ENCODE measurements at regions not wholly inside any gene's neighbourhood (a gene's known extent, or its start where the extent isn't known, plus 50 kb on each side); places are given as distances from the start of the nearest gene placed in this dataset.
A peak's percentile ranks its signal among the peaks of the same experiment; 100 is the strongest.

DNA sequence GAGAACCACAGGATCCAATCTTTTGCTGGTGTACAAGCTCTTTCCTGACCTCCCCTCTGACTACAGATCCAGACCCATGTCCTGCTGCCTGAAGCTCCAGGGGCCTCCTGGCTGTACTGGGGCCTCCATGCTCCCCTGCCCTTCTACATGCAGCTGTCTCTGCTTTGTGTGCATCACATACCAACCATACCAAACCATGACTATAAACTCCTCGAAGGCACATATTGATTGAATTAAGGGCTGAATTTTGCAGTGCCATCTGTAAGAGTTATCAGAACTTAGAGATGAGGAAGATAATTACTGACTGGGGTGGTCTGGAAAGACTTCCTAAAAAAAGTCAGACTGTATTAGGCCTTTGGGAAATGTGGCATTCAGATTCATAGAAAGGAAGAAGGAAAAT, 139.9 kb upstream of the CXCR4 start:
- no peak for DNase-seq

GRCh38 chr2:136255648-136256461, 137.9 kb upstream of the CXCR4 start:
- no peak for DNase-seq

GRCh38 chr2:136255127-136255526, 137.2 kb upstream of the CXCR4 start:
- no peak for DNase-seq

GRCh38 chr2:136254681-136255080, 136.7 kb upstream of the CXCR4 start:
- DNase-seq, result no peak

DNA sequence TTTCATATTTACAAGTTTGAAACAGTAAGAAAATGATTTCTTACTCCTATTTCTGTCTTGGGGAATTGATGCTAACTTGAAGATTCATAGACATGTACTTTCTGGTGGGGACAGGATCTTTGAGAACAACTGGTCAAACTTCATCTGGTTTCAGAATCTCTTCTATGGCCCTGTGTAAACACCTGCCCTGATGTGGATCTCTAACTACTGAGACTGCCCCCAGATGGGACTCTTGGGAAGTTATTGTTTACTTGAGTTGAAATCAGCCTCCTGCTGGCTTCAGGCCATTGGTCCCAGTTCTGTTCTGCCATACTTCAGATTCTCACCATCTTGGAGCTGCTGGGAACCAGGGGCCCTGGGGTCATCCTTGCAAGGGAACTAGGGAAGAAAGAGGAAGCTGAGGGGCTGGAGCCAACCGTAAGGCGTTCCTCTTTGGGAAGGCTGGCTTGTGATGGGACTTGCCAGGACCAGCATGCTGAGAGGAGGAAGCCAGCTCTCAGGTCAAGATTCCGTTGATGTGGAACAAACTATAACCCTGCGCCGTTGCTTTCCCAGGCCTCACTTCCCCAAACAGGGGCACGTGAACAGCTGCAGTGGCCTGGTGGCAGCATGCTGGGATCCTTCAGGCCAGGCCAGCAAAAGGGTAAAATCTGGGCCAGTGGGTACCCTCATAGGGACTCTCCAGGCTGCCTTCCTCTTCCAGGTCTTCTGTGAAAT, 135.5 kb upstream of the CXCR4 start:
- no peak for DNase-seq

GRCh38 chr2:136251885-136252585, 134.1 kb upstream of the CXCR4 start:
- no peak for DNase-seq

- DNase-seq, result no peak
Observed at GRCh38 chr2:136251197-136251884, 133.4 kb upstream of the CXCR4 start.

DNA sequence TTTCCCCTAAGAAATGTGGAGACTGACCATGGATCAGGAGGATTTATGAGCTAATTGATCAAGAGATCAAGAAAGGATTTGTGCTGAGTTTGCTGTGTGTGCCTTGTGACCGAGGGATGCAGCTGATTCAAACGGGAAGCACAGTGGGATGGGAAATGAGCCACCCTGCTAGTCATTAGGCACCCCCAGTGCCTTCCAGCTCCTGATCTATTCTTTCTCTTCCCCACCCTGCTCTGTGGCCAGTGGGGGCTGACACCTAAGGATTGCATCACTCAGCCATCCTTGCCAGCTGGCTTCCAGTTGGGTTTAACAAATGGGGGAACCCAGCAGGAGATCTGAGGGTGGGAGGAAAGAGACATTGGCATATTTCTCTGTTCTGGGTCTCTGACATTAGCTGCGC, 132.2 kb upstream of the CXCR4 start:
- no peak for DNase-seq

- no peak for DNase-seq
Observed at GRCh38 chr2:136248907-136249306, 131.0 kb upstream of the CXCR4 start.

GRCh38 chr2:136248242-136248641, 130.3 kb upstream of the CXCR4 start:
- DNase-seq, result peak; percentile 53

DNA sequence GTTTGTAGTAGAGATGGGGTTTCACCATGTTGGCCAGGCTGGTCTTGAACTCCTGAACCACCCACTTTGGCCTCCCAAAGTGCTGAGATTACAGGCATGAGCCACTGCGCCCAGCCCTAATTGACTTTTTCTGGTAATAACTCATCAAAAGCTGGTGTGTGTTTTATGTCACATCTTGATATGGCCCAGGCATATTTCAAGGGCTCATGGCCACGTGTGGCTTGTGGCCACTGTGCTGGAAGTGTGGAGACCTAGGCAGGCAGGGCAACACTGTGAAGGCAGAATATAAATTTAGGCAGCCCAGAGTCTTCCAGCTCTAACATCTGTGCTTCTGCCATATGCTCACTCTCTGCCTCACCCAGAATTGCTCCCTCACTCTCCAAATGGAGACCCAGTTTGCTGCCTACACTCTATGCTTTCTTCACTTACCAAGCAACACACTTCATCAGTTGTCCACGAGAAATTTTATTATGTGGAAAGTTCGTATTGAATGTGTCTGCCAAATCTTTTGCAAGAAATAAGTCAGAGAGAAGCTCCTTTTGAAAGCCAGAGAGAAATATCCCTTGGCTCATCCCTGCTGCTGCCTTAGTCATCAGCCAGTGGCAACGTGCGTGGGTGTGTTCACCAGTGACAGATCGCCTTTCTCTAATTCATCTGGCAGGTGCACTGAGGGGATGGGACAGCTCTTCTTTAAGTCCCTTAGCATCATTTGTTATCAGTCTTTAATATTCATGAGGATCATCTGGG, 129.4 kb upstream of the CXCR4 start:
- DNase-seq, result no peak

DNA sequence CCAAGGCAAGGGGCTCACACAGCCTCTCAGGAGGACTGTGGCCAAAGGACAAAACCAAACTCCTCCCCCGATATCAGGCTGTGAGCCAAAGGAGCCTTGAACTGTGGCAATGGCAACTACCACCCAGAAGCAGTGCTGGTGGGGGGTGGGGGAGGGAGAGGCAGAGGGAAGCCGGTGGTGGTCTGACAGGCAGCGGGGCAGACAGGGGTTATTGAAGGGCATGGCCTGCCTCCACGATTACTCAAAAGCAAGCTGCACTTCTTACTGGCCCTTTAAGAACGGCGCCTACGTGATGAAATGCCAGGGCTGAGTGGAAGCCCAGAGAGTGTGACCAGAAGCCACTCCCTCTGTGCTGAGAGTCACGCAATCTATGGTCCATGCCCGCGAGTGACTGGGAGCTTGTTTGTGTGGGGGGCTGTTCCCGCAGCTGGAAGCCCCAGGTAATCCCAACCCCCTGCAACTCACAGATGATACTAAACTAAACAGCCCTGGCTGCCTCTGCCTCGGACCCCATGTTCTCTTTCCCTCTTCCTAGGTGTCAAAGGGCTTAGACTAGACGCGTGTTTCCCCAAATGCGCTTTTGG, 128.2 kb upstream of the CXCR4 start:
- no peak for DNase-seq

DNA sequence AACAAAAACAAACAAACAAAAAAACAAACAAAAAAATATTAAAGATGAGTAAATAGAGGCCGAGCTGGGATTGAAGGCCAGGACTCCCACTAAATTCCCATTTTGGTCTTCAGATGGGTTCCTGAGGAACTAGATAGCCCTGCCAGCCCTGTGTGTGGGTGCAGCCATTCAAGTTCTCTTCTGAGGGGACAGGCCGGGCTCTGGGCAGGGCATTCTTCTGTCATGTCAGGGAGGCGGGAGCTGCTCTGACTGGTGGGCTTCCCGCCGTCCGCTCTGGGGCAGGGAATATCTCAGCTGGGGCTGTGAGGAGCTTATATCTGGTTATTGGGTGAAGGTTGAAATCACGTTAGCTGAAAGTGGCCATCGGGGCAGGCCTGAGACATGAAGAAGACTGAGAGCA, 127.3 kb upstream of the CXCR4 start:
- DNase-seq, result no peak

GRCh38 chr2:136244536-136244885, 126.6 kb upstream of the CXCR4 start:
- no peak for DNase-seq

- no peak for DNase-seq
Observed at GRCh38 chr2:136243638-136244535, 125.9 kb upstream of the CXCR4 start.

- DNase-seq, result no peak
Observed at GRCh38 chr2:136242687-136243277, 124.8 kb upstream of the CXCR4 start.

DNA sequence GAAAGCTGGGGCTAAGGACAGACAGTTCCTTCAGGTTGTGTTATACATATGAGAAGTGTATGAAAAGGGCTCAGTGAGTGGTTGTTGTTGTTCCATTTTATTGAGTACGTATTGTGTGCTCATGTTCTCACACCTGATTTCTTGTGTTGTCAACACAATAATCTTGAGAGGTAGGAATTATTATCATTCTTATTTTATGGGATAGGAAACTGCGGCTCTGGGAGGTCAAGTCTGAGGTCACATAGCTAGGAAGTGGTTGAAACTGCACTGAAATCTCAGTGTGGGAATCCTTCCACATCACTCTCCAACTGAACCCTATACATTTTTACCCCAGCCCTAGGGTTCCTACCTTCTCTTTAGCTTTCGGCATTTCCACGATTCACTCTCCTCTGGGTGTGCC, 124.2 kb upstream of the CXCR4 start:
- DNase-seq, result no peak

DNA sequence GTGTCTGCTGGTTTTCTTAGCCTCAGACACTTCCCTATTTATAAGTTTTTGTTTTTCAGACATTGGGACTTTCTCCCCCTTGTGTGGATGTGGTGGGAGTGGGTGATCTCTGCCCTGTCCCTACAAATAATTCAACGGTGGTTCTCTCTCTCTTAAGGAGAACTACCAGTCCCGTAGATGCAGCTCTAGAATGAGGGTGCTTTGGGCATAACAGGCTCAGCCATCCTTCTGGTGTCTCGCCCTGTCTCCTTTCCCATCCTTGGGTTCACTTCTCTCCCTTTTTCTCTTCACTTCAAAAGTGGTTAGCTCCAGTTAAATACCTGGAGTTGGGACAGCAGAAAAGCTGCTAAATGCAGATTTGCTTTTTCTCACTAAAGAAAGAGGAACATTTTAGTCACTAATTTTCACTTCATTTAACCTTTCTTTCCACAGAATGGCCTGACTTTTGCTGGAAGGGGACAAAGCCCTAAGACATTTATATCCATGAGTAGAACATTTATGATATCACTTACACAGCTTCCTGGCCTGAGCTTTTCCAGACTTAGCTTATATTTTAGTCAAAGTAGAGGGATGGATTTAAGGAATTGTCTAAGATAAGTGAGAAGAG, 121.2 kb upstream of the CXCR4 start:
- DNase-seq, result no peak

DNA sequence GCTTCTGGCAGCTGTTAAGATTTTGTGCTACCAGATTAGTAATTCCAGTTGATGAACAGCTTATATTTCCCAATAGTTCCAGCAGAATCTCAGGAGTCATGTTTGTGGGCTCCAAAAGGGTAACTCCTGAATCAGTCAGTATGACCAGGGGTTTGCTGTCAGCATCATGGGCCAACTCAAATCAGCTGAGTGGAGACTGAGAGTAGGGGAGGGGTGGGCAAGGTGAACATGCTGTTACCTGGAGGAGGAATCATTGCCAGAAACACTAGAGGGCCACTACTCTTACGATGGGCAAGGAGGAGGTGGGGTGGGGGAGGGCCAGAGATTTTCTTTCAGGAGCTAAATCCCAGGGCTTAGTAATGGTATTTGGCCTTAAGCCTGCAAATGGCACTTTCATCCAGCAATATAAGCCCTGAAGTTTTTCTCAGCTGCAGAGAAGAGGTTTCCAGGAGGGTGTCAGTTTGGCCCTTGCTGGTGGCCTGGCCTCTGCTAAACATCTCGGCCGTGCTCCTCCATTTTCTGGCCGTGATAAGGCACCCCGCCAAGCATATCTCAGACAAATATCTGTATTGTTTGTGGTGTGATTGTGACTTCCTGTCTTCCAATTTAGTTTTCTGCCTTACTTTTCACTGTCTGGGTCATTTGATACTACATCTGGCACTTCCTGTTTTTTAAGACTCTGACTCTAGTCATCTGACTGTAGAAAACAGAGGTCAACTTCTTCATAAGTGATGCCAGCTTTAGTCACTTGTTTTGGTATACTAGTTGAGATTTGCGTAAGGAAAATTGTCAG, 120.5 kb upstream of the CXCR4 start:
- DNase-seq, result no peak
